SK-N-DZ (cell line): ENCODE measurements at regions not wholly inside any gene's neighbourhood (a gene's known extent, or its start where the extent isn't known, plus 50 kb on each side); places are given as distances from the start of the nearest gene placed in this dataset.
"Not testable (repeated sequence)": the region's sequence is repeated elsewhere in the genome, so short reads cannot be mapped to it uniquely, and the experiment has no call there.

Experiments
- DNase-seq: peaks from one replicate; pipeline ENCODE4 v3.0.0-alpha.2; 2015; ENCODE audit warnings: low spot score

DNA sequence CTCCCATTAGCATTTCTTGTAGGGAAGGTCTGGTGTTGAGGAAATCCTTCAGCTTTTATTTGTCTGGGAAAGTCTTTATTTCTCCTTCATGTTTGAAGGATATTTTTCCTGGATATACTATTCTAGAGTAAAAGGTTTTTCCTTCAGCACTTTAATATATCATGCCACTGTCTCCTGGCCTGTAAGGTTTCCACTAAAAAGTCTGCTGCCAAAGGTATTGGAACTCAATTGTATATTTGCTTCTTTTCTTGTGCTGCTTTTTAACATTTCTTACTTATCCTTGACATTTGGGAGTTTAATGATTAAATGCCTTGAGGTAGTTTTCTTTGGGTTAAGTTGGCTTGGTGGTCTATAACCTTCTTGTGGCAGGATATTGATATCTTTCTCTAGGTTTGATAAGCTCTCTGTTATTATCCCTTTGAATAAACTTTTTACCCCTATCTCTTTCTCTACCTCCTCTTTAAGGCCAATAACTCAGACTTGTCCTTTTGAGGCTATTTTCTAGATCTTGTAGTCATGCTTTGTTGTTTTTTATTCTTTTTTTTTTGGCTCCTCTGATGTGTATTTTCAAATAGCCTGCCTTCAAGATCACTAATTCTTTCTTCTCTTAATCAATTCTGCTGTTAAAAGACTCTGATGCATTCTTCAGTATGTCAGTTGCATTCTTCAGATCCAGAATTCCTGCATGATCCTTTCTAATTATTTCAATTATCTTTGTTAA, 225.0 kb upstream of the ZNF217 start:
- DNase-seq: no peak

DNA sequence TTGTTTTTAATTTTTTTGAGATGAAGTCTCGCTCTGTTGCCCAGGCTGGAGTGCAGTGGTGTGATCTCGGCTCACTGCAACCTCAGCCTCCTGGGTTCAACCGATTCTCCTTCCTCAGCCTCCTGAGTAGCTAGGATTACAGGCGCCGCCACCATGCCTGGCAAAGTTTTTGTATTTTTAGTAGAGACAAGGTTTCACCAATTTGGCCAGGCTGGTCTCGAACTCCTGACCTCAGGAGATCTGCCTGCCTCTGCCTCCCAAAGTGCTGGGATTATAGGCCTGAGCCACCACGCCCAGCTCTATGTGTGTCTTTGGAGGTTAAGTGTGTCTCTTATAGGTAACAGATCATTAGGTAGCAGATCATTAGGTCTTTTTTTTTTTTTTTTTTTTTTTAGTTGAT, 223.9 kb upstream of the ZNF217 start:
- not testable (repeated sequence) for DNase-seq

DNA sequence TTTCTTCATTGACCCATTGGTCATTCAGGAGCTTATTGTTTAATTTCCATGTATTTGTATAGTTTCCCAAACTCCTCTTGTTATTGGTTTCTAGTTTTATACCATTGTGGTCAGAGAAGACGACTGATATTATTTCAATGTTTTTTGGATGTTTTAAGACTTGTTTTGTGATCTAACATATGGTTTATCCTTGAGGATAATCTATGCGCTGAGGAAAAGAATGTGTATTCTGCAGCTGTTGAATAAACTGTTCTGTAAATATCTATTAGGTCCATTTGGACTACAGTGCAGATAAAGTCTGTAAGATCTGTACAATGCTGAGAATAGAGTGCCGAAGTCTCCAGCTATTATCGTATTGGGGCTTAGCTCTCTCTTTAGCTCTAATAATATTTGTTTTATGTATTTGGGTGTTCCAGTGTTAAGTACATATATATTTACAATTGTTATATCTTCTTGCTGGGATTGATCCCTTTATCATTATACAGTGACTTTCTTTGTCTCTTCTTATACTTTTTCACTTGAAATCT, 223.3 kb upstream of the ZNF217 start:
- no peak for DNase-seq

DNA sequence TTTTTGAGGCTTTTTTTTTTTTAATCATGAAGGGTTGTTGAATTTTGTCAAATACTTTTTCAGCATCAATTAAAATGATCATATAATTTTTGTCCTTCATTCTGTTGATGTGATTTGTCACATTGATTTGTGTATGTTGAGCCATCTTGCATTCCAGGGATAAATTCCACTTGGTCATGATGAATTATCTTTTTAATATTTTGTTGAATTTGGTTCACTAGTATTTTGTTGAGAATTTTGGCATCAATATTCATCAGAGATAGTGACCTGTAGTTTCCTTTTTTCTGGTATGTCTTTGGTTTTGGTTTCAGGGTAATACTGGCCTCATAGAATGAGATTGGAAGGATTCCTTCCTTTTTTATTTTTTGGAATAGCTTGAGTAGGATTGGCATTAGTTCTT, 221.9 kb upstream of the ZNF217 start:
- no peak for DNase-seq

DNA sequence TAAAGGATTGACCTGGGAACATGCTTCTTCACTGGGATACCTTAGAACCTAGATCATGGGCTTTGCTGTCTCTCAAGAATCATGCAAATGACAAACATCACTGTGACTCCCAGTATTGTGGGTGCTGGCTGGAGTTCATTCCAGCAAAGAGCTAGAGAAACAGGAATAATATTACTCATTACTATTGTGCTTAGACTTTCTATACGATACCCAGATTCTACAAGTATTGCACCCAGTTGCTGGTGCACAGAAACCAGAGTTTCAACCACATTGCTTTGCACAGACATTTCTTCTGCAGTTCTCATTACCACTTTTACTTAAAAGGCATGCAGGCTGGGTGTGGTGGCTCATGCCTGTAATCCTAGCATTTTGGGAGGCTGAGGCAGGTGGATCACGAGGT, 220.4 kb upstream of the ZNF217 start:
- DNase-seq: no peak

DNA sequence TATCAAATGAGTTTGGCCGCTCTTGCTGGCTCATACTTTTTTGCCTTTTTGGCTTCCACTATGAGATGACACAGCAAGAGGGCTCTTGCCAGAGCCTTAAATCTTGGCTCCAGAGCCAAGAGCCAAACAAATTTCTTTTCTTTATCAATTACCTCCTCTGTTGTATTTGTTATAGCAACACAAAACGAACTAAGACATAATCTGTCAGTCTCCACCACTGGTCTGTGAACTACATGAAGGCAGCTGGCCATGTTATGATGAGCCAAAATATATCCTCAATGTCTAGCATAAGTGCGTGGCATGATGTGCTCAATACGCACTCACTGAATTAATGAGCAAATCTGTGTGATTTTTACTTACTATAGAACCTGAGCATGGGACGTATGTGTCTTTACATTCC, 220.0 kb upstream of the ZNF217 start:
- no peak for DNase-seq

DNA sequence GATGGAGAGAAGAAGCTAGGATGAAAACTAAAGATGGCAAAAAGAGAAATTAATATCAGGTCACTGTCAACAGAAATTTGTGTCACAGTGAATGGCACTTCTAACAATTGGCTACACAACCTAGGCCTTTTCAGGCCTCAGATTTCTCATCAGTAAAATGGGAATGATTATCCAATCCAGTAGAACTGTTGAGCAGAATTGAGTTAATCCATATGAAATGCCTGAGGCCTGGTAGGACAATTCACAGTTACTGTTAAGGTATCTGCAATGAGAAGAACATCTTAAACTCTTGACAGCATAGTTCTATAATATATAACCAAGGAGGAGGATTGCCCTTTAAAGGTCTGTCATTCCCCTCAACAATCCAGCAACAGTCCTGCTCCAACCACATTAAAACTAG, 217.9 kb upstream of the ZNF217 start:
- no peak for DNase-seq

DNA sequence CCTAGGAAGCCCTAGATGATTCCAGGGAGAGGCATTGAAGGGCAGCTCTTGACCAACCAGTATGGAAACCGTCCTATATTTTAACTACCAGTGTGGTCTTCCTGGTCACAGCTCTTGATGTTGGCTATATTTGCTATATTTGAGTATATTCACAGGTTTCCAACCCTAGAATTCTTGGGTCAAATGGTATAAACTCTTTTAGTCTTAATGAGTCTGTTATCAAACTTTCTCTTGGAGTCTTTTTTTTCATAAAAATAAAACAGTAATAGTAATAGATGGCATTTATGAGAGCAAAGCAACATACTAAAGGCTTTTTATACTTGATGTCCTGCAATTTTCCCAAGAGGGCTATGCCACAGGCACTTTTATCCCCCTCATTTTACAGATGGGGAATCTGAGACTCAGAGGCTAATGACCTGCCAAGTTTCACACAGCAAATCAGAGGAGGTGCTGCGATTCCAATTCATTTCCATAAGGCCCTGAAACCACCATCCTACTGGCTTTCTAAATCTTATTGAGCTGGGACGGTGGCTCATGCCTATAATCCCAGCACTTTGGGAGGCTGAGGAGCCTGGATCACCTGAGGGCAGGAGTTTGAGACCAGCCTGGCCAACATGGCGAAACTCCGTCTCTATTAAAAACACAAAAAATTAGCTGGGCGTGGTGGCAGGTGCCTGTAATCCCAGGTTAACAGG, 217.2 kb upstream of the ZNF217 start:
- no peak for DNase-seq

DNA sequence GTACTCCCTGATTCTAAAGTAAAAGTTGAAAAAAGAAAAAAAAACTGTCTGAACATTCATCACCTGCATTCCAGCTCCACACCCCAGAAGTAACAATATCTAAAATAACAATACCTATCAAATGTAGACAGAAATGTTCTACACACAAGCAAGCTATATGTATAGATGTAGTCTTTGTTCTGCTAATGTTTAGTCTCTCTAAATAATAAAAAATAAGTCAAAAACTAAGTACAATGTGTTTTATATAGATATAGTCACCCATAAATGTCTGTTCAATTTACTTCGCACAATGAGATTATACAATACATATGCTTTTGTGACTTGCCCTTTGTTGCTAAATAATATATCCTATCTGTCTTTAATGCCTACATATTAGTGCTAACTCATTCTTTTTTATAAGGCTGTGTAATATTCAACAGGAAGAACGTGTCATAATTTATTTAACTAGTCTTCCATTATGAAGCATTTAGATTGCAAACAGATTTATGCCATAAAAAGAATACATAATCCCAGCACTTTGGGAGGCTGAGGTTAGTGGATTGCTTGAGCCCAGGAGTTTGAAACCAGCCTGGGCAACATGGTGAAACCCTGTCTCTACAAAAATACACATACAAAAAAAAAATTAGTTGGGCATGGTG, 216.2 kb upstream of the ZNF217 start:
- no peak for DNase-seq

DNA sequence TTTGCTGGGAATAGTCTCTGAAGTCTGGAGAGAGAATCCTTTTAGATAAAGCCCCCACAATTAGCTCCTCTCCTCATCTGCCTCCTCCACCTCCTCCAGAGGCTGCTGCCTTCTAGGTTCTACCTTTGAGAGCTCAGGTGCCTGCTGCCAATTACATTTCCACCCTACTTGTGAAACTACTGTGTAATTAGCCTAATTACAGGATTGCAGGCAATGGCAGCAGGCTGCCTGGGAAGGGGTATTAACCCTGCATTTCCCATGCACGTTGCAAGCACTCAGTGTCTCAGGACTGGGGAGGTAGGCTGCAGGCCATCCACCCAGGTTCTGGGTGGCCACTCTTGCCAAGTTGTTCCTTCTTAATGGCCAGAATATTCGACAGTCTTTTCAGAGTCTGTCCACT, 215.6 kb upstream of the ZNF217 start:
- no peak for DNase-seq

DNA sequence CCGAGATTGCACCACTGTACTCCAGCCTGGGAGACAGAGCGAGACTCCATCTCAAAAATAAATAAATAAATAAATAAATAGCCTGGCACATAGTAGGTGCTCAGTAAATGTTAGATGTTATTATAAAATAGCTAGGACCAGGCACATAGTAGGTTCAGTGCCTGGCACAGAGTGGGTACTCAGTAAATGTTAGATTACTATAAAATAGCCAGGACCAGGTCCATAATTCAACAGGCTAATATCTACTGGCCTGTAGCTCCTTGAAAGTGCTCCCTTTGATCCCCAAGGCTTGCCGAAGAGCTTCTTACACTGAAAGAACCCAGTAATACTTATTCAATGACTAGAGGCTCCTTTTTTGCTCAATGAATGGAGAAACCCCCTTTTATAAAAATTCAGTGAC, 215.1 kb upstream of the ZNF217 start:
- no peak for DNase-seq

DNA sequence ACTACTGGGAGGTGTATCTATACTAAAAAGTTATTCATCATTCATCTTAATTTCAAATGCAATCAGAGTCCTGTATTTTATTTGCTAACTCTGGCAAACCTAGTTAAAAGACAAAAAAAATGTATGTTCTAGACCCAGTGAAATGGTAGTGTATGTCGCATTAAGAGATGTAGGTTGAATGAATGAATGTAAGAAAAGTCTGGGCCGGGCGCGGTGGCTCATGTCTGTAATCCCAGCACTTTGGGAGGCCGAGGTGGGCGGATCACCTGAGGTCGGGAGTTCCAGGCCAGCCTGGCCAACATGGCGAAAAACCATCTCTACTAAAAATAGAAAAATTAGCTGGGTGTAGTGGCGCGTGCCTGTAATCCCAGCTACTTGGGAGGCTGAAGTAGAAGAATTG, 214.7 kb upstream of the ZNF217 start:
- not testable (repeated sequence) for DNase-seq

DNA sequence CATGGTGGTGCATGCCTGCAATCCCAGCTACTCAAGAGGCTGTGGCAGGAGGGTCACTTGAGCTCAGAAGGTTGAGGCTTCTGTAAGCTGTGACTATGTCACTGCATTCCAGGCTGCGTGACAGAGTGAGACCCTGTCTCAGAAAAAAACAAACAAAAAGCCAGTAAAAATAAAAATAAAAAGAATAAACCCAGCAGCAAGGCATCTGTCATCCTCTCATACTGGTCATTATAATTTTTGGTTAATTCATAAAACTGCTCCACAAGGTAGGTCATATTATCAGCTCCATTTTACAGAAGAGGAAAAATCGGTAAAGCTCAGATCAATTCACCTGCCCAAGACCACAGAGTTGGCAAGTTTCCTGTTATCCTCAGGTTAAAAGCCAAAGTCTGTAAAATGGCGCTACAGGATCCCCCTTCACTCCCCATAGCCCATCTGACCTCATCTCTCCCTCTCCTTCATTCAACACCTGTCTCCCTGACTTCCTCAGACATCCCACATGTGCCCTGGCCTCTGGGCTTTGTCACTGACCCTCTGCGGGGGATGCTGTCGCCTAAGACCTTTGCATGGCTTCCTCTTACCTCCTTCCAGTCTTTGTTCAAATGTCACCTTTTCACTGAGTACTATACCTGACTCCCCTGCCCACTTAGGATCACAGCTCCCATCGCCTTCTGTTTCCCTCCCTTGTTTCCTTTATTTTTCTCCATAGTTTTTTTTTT, 213.2 kb upstream of the ZNF217 start:
- DNase-seq: peak; percentile 28

DNA sequence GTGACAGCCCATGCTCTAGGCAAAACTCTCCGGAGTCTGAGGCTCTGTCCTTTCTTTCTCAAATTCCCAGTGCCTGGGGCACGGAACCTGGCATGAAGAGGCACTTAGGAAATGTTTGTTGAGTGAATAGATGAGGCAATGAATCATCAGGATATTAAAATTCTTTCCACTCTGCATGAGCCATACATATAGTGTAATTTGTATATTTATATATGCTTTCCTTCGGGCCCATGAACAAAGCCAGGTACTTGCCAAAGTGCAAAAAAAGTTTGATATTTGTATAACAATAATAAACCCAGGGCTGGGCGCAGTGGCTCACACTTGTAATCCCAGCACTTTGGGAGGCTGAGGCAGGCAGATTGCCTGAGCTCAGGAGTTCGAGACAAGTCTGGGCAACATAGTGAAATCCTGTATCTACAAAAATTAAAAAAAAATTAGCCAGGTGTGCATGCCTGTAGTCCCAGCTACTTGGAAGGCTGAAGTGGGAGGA, 212.3 kb upstream of the ZNF217 start:
- DNase-seq: no peak

DNA sequence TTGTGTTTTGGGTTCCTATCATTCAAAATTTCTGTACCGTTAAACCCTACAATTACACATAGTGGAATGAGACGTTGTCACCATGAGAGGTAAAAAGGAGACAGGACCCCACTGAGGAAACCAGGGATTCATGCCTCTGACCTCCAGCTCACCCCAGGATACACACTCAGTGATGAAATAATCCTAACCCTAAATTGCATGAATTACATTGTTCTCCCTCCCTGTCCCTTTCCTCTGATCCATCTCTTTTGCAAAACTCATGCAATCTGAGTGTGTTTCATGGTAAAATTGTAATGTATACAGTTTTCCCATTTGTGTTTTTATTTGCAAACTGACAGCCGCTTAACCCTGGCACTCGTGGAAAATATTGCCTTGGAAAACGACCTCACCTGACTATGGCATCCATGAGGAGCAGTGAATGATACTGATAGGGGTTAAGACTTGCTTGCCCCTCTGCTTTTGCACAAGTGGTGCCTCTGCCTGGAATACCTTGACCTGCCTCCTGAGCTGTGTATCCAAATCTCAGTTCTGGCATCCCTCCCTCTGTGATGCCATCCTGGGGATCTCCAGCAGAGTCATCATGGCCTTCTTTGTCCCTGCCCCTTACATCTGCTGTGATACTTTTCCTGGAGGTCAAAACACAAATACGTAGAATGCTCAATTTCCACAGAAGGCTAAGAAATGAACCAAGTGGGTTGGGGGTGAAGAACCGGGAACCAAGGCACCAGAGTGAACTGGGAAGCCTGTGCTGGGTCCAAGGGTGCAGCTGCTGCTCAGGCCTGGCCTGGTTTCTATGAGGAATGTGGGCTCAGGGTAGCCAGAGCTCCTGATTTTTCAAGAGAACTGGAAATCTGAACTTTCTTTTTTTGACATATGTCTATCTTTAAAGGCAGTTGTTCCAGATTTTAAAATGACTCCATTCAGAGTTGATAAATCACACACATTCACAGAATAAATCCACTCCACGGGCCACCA, 211.6 kb upstream of the ZNF217 start:
- no peak for DNase-seq

DNA sequence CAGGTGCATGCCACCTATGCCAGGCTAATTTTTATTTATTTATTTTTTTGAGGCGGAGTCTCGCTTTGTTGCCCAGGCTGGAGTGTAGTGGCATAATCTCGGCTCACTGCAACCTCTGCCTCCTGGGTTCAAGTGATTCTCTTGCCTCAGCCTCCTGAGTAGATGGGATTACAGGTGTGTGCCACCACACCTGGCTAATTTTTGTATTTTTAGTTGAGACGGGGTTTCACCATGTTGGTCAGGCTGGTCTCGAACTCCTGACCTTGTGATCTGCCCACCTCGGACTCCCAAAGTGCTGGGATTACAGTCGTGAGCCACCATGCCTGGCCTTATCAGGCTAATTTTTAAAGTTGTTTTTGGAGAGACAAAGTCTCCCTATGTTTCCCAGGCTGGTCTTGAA, 210.7 kb upstream of the ZNF217 start:
- not testable (repeated sequence) for DNase-seq

DNA sequence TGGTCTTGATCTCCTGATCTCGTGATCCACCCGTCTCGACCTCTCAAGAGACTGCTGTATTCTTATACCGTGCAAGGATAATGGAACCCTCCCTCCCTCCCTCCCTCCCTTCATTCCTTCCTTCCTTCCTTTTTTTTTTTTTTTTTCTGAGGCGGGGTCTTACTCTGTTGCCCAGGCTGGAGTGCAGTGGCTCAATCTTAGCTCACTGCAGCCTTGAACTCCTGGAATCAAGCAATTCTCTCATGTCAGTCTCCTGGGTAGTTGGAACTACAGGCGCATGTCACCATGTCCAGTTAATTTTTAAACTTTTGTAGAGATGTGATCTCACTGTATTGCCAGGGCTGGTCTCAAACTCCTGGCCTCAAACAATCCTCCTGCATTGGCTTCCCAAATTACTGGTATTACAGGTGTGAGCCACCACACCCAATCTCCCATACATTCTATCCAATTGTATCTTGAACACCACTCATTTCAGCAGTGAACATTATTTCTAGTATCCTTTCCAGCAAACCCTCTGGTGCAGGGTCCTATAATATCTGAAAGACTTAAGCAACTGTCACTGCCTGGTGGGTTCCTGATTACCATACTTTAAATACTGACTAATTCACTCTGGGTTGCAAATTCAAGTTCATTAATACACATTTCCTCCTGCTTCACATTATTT, 210.0 kb upstream of the ZNF217 start:
- no peak for DNase-seq

DNA sequence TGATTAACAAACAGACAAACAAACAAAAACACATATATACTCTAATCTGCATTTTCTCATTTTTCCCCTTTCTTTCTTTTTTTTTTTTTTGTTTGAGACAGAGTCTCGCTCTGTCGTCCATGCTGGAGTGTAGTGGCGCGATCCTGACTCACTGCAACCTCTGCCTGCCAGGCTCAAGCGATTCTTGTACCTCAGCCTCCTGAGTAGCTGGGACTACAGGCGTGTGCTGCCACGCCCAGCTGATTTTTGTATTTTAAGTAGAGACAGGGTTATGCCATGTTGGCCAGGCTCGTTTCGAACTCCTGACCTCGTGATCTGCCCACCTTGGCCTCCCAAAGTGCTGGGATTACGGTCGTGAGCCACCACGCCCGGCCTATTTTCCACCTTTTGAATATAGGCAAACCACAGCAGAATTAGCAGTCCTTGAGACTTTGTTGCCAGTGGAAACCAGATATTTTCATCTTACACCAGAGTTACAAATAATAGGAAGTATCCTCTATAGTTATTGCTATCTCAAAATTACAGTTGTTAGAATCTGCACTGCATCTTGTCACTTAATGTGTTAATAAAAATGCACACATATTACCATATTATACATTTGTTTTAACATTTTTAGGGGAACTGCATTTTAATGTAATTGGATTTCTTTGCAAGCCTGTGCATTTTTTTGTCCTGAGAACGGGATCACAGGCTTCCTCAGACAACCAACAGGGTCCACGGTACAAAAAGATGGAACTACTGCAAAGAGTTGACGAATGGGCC, 208.2 kb upstream of the ZNF217 start:
- DNase-seq: no peak

DNA sequence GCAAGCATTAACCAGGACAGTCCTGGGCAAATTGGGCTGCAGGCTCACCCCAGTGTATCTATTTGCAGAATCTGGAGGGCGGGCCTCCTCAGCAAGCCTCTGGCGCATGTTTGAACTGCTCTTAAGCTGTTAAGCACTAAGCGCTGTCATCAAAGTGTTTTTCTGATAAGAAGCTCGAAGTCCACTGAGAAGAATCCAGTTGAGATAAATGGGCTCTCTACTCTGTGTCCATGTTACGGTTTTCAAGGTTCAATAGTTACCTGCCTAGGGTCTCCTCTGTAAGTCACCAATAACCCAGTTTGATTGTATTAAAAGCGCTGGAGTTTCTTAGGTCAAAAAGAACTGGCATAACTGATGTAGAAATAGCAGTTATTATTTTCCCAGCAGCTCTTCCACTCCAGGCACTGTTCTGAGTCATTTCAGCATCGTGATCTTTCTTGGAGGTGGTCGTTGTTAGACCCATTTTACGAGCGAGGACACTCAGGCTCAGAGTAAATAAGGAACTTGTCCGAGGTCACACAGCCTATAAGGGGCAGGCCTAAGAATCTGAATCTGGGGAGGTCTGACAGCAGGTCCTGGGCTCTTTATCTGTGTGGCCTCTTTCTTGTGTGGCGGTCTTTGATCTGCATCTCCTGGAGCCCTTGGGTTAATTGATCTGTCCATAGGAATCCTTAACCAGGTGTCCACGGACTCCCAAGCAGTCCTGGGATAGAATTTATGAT, 207.4 kb upstream of the ZNF217 start:
- DNase-seq: peak; percentile 24
